WTC11 (cell line): ENCODE measurements at regions not wholly inside any gene's neighbourhood (a gene's known extent, or its start where the extent isn't known, plus 50 kb on each side); places are given as distances from the start of the nearest gene placed in this dataset.
"Not testable (repeated sequence)": the region's sequence is repeated elsewhere in the genome, so short reads cannot be mapped to it uniquely, and the experiment has no call there.

Experiments
- ATAC-seq: fragments of 200-7000 bp; cut with Tn5 transposase; 2 replicates; pipeline ENCODE4 v1.10.0; 2021; ENCODE audit warnings: mild to moderate bottlenecking, moderate library complexity
- CTCF ChIA-PET: fragments of 300-600 bp; sonication (Branson Sonifier 250); formaldehyde crosslinking; loops from one replicate; lab custom pipeline; 2021; ENCODE audit warnings: antibody characterized with exemption; lab: Charles Lee
- POLR2A ChIA-PET: fragments of 350-600 bp; sonication (Branson Sonifier 250); formaldehyde crosslinking; loops from one replicate; lab custom pipeline; 2021; ENCODE audit warnings: antibody characterized with exemption; lab: Charles Lee
- DNase-seq: peaks from one replicate; pipeline ENCODE4 v3.0.0; 2021; ENCODE audit warnings: low spot score
- H3K27ac Mint-ChIP-seq: 2 replicates; pipeline ENCODE4 v1.8.0; 2021; ENCODE audit warnings: mixed read lengths
- H3K27me3 Mint-ChIP-seq: 2 replicates; pipeline ENCODE4 v1.8.0; 2021; ENCODE audit warnings: low read depth, mild to moderate bottlenecking, moderate library complexity, mixed read lengths
- H3K36me3 Mint-ChIP-seq: 2 replicates; pipeline ENCODE4 v1.8.0; 2021; ENCODE audit warnings: mixed read lengths
- H3K4me1 Mint-ChIP-seq: 2 replicates; pipeline ENCODE4 v1.8.0; 2022; ENCODE audit warnings: mixed read lengths
- H3K4me3 Mint-ChIP-seq: 2 replicates; pipeline ENCODE4 v1.8.0; 2021; ENCODE audit warnings: mild to moderate bottlenecking, moderate library complexity, mixed read lengths
- H3K9me3 Mint-ChIP-seq: 2 replicates; pipeline ENCODE4 v1.8.0; 2021; ENCODE audit warnings: mixed read lengths
- CBFB ChIP-seq: sonication (generic); formaldehyde crosslinking; IDR thresholded peaks from 2 replicates; pipeline ENCODE4 v1.8.1; 2022; ENCODE audit warnings: mild to moderate bottlenecking, low read depth, missing genetic modification reagents
- ETV6 ChIP-seq: sonication (generic); formaldehyde crosslinking; IDR thresholded peaks from 2 replicates; pipeline ENCODE4 v1.8.1; 2022; ENCODE audit warnings: mild to moderate bottlenecking, missing genetic modification reagents
- FOXJ3 ChIP-seq: sonication (generic); formaldehyde crosslinking; IDR thresholded peaks from 2 replicates; pipeline ENCODE4 v1.9.0; 2021; ENCODE audit warnings: missing genetic modification reagents, mild to moderate bottlenecking, borderline replicate concordance
- GRHL2 ChIP-seq: fragments of 250-450 bp; sonication (Bioruptor Pico); IDR thresholded peaks from 2 replicates; pipeline ENCODE4 v1.8.0; 2022; ENCODE audit warnings: mild to moderate bottlenecking, moderate library complexity; ENCODE audit not compliant: insufficient replicate concordance, severe bottlenecking
- JAZF1 ChIP-seq: fragments of 250-450 bp; sonication (Bioruptor Pico); IDR thresholded peaks from 2 replicates; pipeline ENCODE4 v1.9.0; 2021; ENCODE audit warnings: moderate library complexity, mild to moderate bottlenecking, inconsistent platforms
- MAX ChIP-seq: sonication (generic); formaldehyde crosslinking; IDR thresholded peaks from 2 replicates; pipeline ENCODE4 v1.8.0; 2022; ENCODE audit warnings: mild to moderate bottlenecking, missing genetic modification reagents
- MXD4 ChIP-seq: fragments of 250-450 bp; sonication (Bioruptor Pico); IDR thresholded peaks from 2 replicates; pipeline ENCODE4 v1.8.0; 2021; ENCODE audit warnings: mild to moderate bottlenecking, moderate library complexity, borderline replicate concordance
- SMAD3 ChIP-seq: sonication (generic); formaldehyde crosslinking; IDR thresholded peaks from 2 replicates; pipeline ENCODE4 v1.8.0; 2022; ENCODE audit warnings: missing genetic modification reagents, mild to moderate bottlenecking, borderline replicate concordance
- TEAD1 ChIP-seq: sonication (generic); formaldehyde crosslinking; IDR thresholded peaks from 2 replicates; pipeline ENCODE4 v1.8.0; 2022; ENCODE audit warnings: mild to moderate bottlenecking, missing genetic modification reagents
- USF1 ChIP-seq: sonication (generic); formaldehyde crosslinking; IDR thresholded peaks from 2 replicates; pipeline ENCODE4 v1.8.0; 2022; ENCODE audit warnings: mild to moderate bottlenecking, missing genetic modification reagents
- ZNF138 ChIP-seq: sonication (generic); formaldehyde crosslinking; conservative IDR thresholded peaks from 2 replicates; pipeline ENCODE4 v1.8.1; 2022; ENCODE audit warnings: mild to moderate bottlenecking, moderate library complexity, missing genetic modification reagents
- ZNF423 ChIP-seq: fragments of 250-450 bp; sonication (Bioruptor Pico); IDR thresholded peaks from 2 replicates; pipeline ENCODE4 v2.1.2; 2022; ENCODE audit warnings: mild to moderate bottlenecking, moderate library complexity
- ZNF425 ChIP-seq: fragments of 250-450 bp; sonication (Bioruptor Pico); conservative IDR thresholded peaks from 2 replicates; pipeline ENCODE4 v1.9.0; 2021; ENCODE audit warnings: mild to moderate bottlenecking
- TF ChIP-seq, protein P1 (sequence below): sonication (generic); formaldehyde crosslinking; IDR thresholded peaks from 2 replicates; pipeline ENCODE4 v1.8.0; 2023; ENCODE audit warnings: missing genetic modification reagents, mild to moderate bottlenecking, borderline replicate concordance
- TF ChIP-seq, protein P2 (sequence below): fragments of 250-450 bp; sonication (Bioruptor Pico); IDR thresholded peaks from 2 replicates; pipeline ENCODE4 v1.9.0; 2021; ENCODE audit warnings: mild to moderate bottlenecking
- TF ChIP-seq, protein P3 (sequence below): sonication (generic); formaldehyde crosslinking; IDR thresholded peaks from 2 replicates; pipeline ENCODE4 v1.8.1; 2022; ENCODE audit warnings: mild to moderate bottlenecking, moderate library complexity, missing genetic modification reagents
- TF ChIP-seq, protein P4 (sequence below): sonication (generic); formaldehyde crosslinking; IDR thresholded peaks from 2 replicates; pipeline ENCODE4 v1.8.1; 2023; ENCODE audit warnings: mild to moderate bottlenecking, missing genetic modification reagents, moderate library complexity

- no peak for DNase-seq
- ChIA-PET POLR2A (no interaction called here), CTCF (no interaction called here)
- TF ChIP-seq, protein P1, sequence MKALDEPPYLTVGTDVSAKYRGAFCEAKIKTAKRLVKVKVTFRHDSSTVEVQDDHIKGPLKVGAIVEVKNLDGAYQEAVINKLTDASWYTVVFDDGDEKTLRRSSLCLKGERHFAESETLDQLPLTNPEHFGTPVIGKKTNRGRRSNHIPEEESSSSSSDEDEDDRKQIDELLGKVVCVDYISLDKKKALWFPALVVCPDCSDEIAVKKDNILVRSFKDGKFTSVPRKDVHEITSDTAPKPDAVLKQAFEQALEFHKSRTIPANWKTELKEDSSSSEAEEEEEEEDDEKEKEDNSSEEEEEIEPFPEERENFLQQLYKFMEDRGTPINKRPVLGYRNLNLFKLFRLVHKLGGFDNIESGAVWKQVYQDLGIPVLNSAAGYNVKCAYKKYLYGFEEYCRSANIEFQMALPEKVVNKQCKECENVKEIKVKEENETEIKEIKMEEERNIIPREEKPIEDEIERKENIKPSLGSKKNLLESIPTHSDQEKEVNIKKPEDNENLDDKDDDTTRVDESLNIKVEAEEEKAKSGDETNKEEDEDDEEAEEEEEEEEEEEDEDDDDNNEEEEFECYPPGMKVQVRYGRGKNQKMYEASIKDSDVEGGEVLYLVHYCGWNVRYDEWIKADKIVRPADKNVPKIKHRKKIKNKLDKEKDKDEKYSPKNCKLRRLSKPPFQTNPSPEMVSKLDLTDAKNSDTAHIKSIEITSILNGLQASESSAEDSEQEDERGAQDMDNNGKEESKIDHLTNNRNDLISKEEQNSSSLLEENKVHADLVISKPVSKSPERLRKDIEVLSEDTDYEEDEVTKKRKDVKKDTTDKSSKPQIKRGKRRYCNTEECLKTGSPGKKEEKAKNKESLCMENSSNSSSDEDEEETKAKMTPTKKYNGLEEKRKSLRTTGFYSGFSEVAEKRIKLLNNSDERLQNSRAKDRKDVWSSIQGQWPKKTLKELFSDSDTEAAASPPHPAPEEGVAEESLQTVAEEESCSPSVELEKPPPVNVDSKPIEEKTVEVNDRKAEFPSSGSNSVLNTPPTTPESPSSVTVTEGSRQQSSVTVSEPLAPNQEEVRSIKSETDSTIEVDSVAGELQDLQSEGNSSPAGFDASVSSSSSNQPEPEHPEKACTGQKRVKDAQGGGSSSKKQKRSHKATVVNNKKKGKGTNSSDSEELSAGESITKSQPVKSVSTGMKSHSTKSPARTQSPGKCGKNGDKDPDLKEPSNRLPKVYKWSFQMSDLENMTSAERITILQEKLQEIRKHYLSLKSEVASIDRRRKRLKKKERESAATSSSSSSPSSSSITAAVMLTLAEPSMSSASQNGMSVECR (CRISPR knock-in tag) = no peak
- TF ChIP-seq CBFB (no peak), ETV6 (CRISPR knock-in tag) (no peak), SMAD3 (CRISPR knock-in tag) (no peak), ZNF423 (CRISPR knock-in tag) (no peak), MAX (no peak), USF1 (CRISPR knock-in tag) (no peak), ZNF425 (CRISPR knock-in tag) (no peak), TEAD1 (CRISPR knock-in tag) (no peak), MXD4 (CRISPR knock-in tag) (no peak), GRHL2 (no peak), FOXJ3 (CRISPR knock-in tag) (no peak), ZNF138 (CRISPR knock-in tag) (no peak), JAZF1 (CRISPR knock-in tag) (no peak)
- TF ChIP-seq, protein P2, sequence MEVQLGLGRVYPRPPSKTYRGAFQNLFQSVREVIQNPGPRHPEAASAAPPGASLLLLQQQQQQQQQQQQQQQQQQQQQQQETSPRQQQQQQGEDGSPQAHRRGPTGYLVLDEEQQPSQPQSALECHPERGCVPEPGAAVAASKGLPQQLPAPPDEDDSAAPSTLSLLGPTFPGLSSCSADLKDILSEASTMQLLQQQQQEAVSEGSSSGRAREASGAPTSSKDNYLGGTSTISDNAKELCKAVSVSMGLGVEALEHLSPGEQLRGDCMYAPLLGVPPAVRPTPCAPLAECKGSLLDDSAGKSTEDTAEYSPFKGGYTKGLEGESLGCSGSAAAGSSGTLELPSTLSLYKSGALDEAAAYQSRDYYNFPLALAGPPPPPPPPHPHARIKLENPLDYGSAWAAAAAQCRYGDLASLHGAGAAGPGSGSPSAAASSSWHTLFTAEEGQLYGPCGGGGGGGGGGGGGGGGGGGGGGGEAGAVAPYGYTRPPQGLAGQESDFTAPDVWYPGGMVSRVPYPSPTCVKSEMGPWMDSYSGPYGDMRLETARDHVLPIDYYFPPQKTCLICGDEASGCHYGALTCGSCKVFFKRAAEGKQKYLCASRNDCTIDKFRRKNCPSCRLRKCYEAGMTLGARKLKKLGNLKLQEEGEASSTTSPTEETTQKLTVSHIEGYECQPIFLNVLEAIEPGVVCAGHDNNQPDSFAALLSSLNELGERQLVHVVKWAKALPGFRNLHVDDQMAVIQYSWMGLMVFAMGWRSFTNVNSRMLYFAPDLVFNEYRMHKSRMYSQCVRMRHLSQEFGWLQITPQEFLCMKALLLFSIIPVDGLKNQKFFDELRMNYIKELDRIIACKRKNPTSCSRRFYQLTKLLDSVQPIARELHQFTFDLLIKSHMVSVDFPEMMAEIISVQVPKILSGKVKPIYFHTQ (CRISPR knock-in tag) = no peak
- TF ChIP-seq, protein P3, sequence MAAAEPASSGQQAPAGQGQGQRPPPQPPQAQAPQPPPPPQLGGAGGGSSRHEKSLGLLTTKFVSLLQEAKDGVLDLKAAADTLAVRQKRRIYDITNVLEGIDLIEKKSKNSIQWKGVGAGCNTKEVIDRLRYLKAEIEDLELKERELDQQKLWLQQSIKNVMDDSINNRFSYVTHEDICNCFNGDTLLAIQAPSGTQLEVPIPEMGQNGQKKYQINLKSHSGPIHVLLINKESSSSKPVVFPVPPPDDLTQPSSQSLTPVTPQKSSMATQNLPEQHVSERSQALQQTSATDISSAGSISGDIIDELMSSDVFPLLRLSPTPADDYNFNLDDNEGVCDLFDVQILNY = no peak
- TF ChIP-seq, protein P4, sequence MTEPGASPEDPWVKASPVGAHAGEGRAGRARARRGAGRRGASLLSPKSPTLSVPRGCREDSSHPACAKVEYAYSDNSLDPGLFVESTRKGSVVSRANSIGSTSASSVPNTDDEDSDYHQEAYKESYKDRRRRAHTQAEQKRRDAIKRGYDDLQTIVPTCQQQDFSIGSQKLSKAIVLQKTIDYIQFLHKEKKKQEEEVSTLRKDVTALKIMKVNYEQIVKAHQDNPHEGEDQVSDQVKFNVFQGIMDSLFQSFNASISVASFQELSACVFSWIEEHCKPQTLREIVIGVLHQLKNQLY = no peak
- Mint-ChIP-seq H3K36me3 (peaks cover 10% of the 10 kb centered on the region), H3K27me3 (no peaks in the 10 kb centered on the region), H3K27ac (no peak overlapping the region), H3K4me3 (no peak overlapping the region), H3K9me3 (peaks cover 19% of the 10 kb centered on the region), H3K4me1 (0 out of 2 replicates have a peak, but pooled peaks cover 4% of the 10 kb centered on the region)
- no peak for ATAC-seq
Measured at GRCh38 chr12:72753571-72753970, 481.4 kb downstream of the TRHDE start.

GRCh38 chr12:72754026-72754425, 481.9 kb downstream of the TRHDE start:
- H3K27me3 Mint-ChIP-seq, ATAC-seq: not testable (repeated sequence)

More at GRCh38 chr12:72754026-72754425, 481.9 kb downstream of the TRHDE start:
- CTCF ChIA-PET, H3K4me3 Mint-ChIP-seq, POLR2A ChIA-PET, H3K27ac Mint-ChIP-seq, DNase-seq, H3K4me1 Mint-ChIP-seq: not testable (repeated sequence)
- H3K9me3 Mint-ChIP-seq = peaks cover 23% of the 10 kb centered on the region
- H3K36me3 Mint-ChIP-seq = peaks cover 13% of the 10 kb centered on the region
